GM19468 (cell line): ENCODE measurements at regions not wholly inside any gene's neighbourhood (a gene's known extent, or its start where the extent isn't known, plus 50 kb on each side); places are given as distances from the start of the nearest gene placed in this dataset.

Source experiments
- ATAC-seq: cut with Tn5 transposase; IDR thresholded peaks from one replicate; pipeline ENCODE4 v1.9.1; 2021; ENCODE audit warnings: mild to moderate bottlenecking, moderate library complexity, moderate number of reproducible peaks; ENCODE audit not compliant: unreplicated experiment; ENCODE audit errors: extremely low read depth

DNA sequence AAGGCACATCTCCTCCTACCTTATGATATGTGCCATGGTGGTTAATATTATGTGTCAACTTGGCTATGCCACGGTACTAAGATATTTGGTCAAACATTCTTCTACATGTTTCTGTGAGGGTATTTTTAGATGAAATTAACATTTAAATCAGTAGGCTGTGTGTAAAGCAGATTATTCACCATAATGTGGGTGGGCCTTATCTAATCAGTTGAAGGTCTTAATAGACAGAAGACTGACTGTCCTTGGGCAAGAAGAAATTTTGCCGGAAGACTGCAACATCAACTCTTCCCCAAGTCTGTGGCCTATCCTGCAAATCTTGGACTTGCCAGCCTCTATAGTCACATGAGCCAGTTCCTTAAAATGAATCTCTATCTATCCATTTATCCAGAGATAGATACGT lies 380.1 kb upstream of the DDI1 start:
- ATAC-seq = no peak

DNA sequence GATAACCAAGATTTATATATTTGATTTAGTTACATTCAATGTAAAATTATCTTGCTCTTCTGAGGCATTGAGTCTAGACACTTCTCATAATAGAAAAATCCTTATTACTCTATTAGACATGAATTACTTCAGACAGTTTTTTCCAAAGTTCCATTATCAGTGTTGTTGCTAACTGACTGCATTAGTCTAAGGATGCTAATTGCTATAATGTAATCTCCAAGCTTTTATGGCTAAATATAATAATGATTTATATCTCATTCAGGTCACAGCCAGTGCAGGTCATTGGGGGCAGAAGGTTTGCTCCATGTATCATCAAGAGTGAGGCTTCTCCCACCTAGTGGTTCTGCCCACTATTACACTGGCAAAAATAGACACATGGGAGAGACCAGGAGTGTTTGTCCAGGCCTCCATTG lies 377.2 kb upstream of the DDI1 start:
- no peak for ATAC-seq

DNA sequence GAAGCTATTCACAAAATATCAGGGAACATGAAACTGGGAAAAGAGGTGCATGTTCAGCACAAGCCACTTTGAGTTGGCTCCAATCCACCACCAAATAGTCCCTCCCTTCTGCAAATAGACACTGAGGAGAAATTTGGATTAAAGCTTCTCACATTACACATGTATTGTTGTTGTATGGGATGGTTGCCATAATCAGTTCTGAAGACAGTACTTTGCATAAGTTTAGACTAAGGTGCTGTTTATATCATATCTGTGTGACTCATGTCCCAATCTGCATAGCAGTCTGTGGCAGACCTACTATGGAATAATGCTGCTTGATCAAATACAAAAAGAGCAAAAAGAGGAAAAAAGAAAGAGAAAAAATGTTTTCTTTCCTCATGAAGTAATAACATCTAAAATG lies 376.7 kb upstream of the DDI1 start:
- ATAC-seq = no peak

DNA sequence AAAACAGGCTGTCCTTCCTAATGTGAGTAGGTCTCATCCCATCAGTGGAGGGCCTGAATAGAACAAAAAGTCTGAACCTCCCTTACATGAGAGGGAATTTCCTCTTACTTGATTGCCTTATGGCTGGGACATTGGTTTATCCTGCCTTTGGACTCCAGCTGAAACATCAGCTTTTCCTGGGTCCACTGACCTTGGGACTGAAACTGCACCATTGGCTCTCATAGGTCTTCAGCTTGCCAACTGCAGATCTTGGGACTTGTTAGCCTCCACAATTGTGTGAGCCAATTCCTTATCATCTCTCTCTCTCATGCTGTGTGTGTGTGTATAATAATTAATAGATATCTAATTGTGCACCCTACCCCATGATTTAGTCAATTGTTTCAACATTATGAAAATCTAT lies 375.3 kb upstream of the DDI1 start:
- no peak for ATAC-seq

DNA sequence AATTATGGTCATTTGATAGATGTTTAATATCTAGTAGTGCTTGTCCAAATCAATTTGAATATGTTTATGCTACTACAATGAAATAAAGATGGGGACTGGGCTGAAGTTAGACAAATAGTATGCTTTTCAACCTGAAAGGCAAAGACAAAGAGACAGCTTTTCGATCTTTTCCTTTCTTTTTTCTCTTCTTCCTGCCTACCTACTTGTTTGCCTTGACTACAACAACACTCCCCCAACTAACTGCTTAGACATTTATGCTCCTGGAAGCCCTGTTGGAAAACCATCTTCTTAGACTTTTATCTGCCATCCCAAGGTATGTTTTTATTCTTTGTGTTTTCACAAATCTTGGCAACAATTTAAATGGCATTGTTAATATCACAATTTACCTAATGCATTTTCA lies 374.4 kb upstream of the DDI1 start:
- ATAC-seq = no peak

DNA sequence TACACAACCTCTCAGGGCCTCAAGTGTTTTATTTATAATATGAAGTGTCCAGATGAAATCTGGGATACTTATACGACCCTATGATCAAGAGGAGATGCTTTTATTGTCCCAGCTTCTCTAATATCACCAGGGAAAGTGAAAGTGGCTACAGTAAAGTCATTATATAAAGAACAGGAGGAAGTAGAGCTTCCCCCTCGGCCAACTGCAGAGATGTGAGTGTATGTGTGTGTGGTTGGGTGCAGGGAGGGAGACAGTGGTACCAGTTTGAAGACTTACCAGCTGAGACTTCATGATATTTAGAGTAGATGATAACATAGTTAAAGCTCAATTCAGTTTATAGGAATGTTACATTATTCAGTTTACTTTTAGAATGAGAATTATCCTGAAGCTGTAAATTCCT lies 373.6 kb upstream of the DDI1 start:
- no peak for ATAC-seq

DNA sequence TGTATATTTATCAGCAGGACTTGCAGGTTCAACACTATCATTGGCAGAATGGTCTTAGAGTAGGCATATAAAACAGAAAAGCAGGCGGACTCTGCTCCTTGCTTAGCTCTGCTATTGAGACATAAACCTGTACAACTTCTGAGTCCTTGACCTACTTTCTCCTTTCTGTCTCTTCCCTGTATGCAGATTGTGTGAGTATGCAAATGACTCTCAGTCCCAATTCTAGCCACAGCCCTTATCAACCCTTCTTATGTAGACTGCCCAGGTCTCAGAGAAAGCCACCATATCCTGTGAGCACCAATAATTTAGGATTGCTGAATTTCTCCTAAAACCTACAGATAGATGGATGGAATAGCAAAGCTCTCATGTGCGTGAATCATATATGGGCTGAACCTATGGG lies 367.6 kb upstream of the DDI1 start:
- no peak for ATAC-seq

DNA sequence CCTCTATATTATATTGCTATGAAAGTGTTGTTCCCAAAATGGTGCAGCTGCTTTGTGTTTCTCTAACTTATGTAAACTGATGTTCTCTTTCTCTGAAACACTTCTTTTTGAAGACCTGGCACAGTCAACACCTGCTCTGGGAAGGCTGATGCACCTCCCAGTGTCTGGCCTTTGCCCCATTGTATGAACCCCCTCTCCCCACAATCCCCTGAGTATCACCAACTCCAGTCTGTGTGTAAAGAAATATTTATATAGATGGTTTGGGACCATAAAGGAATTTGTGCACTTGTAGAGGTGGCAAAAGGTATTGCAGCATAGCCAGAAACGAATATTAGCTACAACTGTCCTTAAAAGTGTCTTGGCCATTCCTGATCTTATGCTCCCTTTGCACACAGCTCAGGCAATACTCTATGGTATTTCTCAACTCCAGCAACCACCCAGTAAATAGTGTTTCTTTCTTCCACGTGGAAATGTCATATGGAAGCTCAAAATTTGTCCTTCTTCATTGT lies 365.2 kb upstream of the DDI1 start:
- no peak for ATAC-seq

DNA sequence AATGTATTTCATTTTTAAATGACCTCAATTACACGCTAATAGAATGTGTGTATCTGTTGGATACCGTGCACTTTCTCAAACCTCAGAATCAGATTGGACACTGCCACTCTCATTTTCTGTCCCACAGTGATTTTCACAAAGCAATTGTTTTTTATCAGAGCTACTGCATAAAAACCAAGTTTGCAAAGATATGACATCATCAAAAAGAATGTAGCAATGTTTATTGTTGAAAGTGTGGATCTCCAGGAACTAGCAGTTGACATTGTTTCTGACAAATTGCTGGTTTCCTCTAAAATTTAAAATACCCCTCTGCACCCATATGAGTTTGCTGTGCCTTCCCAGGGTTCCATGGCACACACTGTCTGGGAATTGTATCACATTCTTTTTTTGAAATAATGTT lies 362.7 kb upstream of the DDI1 start:
- ATAC-seq = no peak

DNA sequence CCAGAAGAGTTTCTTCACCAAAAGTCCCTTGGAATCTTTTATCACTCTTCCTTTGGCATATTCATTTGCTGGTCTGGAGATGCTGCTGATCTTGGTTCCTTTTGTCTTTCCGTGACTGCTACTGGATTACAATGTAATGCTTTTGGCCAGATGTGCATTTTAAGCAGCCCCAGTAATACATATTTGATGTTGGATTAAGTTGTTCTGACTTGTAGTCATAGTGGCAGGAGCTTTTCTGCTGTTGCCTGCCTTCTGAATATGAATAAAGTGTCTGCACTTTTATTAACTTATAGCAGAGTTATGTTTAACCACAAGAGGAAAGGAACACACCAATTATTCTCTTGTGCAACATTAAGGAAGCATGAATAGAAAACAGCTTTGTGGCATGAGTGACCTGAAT lies 360.0 kb upstream of the DDI1 start:
- no peak for ATAC-seq

DNA sequence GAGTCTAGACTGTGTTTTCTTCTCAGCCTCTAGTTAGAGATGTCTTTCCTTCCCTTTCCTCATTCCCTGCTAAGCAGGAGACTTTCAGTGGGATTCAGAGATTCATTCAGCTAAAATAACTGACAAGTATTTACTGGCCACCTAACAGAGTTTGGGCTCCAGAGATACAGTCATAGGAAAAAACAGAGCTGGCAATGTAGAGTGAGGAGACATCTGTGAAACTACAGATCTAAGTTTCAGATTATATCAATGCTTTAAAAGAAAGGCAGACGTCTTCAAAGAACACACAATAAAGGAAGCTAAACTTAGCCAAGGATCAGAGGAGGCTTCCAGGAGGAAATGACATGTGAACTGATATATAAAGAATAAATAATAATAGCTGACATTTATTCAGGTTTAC lies 355.6 kb upstream of the DDI1 start:
- ATAC-seq = no peak

DNA sequence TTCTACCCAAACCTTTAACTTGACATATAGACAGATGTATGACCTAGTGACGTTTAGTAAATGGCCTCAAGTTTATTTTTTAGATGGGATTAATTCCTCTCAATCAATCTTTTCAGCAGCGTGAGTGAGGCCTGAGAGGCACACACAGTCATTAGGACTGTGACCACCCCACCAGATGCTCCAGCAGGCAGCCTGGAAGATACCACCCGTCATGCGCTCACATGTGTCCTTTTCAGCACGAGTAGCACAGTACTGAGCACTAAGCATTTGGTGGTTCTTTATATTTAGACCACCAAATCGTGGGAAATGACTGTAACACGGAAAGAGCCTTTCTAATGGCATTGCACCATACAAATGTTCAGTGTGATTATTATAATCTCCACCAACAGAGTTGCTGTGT lies 354.6 kb upstream of the DDI1 start:
- no peak for ATAC-seq

DNA sequence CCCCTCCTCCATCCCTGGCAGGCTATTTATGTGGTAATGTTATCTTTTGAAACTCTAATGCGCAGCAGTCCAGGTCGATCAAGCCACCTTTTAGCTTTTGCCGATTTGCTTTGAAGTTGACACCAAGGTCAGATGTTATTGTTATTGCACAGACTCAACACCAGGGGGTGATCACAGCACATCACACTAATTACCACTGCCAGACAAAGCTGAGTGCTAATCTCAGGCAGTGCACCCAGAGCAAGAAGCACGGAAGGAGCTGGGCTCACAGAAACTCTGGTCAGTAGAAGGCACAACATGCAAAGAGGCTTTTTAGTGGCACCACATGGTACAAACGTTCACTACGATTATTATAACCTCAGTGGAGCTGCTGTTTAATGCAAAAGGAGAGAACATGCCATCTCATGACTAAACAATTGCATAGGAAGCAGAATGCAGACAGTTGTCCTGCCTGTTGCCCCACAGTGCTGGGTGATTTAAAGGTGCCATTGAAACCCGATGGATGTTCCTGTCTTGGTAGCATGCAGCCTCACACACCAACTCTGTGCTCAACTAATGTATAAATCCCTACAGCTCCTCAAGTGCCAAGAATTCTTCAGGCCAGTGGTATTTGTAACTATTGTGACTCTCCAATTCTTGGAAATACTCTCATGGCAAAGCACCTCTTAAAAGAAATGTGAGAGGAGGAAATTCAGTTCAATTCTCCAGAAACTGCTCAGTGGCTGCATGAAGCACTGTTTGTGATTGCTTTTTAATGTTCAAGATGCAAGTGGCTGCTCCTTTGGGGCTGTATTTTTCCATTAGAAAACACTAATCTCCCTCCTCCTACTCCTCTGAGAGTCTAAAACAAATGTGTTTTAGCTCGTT lies 353.9 kb upstream of the DDI1 start:
- no peak for ATAC-seq

DNA sequence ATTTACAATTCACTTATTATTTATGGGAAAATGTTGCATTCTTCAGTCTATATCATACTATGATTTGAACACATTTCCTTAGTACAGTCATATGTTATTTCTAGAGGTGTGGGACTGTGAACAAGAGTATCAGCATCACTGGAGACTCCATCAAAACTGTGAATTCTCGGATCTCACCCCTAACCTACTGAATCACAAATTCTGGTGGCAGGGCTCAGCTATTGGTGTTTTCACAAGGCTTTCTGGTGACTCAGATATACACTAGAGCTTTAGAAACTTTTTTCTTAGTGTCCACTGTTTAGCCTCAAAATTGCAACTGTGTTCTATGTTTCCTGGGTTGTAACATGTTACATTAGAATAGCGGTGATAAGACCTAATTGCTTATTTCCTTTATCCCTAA lies 352.9 kb upstream of the DDI1 start:
- ATAC-seq = no peak

DNA sequence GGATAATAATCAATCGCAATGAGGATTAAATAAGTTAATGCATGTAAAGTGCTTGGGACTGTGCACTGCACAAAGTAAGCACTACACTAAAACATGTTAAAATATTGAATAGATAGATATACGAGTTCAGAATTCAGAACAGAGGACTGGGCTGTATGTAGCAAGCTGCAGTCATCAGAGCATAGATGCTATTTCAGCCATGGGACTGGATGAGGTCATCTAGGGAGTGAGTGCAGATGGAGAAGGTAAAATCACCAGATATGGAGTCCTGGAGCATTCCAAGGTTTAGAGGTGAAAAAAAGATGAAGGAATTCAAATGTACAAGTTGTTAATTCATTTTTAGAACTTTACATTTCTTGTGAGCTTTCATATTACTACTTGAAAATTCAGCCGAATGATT lies 347.5 kb upstream of the DDI1 start:
- no peak for ATAC-seq

DNA sequence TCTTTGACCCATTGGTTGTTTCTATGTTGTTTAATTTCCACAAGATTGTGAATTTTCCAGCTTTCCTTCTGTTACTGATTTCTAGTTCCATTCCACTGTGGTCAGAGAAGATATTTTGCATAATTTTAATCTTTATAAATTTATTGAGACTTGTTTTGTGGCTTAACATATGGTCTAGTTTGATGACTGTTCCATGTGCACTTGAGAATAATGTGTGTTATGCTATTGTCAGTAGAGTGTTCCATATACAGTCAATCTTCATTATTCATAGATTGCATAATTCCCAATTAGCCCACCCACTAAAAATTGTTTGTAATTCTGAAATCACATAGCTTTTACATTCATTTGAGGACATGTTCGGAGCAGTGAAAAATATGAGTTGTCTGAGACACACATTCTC lies 346.1 kb upstream of the DDI1 start:
- ATAC-seq = no peak

DNA sequence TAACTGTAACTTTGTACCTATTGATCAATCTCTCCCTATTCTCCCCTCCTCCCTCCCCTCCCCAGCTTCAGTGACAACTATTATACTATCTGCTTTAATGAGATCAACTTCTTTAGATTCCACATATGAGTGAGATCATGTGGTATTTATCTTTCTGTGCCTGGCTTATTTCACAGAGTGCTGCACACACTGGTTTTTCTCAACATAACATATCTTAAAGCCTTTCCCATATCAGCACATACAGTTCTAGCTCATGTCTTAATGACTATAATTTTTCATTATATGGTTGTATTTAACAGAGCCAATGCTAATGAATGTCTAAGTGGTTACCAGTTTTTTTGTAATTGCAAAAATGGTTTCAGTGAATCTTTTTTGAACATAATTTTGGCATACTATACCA lies 340.3 kb upstream of the DDI1 start:
- ATAC-seq = no peak

DNA sequence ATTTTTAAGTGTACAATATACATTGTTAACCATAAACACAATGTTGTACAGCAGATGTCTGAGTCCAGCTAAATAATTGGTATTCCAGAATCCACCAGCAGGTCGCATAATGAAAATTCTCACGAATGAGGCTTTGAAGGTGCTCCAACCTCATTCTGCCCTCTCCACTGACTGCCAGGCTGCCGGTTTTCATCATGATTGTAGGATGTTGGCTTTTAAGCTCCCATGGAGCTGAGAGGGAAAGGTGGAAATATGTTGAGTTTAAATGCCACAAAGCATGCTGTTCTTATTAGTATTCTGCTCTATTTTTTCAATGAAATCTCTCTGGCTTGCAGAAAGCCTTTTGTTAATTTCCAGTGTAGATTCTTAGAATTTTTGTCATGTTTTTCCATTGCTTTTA lies 337.2 kb upstream of the DDI1 start:
- no peak for ATAC-seq

DNA sequence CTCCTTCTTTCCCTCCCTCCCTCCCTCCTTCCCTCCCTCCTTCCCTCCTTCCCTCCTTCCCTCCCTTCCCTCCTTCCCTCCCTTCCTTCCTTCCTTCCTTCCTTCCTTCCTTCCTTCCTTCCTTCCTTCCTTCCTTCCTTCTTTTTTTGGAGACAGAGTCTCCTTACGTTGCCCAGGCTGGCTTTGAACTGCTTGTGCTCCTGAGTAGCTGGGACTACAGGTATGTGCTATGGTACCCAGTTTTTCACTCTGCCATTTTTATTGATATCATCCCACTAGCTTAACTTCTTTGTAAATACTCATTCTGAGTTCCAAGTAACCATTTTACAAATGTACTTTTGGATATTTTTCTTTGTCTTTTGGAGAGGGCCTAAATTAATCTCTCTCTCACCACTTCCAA lies 336.8 kb upstream of the DDI1 start:
- ATAC-seq = no peak

DNA sequence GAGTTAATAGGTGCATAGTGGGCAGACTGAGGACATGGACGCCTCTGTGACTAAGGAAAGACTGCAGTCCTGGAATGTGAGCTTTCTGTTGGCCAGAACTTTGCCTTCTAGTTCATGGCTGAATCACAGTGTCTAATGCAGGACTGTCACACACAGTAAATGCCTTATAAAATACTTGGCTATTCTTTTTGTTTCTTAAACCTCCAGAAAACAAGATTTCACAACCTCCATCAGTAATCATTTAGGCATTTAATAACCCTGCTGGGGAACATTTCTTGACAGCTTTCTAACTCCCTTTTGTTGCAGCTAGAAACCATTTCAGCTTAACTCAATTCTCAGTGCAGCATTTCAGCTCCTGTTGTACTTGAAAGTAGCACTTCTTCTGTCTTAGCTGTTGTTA lies 335.8 kb upstream of the DDI1 start:
- ATAC-seq = no peak

DNA sequence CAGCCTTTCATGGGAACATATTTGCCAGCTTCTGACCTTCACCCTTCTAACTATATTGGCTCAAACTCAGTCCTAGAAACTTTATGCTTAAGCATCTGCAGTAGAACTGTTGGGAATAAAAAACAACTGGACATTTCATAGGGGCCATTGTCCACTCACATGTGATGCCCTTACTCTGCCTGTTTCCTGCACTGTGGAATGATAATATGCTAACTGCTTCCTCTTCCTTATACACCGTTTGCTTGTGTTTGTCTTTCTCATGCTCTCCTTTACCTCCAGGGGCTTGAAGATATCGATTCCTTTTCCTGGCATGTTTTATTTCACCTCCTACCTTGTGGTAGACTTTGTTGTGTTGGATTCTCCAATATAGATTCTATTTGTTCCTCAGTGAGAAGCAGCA lies 333.0 kb upstream of the DDI1 start:
- ATAC-seq = no peak

DNA sequence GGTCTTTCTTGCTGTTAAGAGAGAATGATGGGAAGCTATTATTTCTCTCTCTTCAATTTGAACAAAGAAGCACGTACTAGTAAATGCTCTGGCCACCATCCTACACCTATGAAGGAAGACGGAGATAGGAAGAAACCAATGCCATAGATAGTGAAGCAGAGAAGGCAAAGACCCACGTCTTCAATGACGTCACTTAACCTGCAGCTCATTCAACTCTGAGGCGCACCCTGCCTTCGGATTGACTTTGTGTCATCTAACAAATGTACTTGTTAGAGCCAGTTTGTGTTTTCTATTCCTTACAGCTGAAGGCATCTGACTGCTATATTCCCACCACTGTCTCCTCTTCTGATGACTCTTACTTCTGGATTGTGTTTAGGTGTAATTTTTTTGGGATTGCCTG lies 332.5 kb upstream of the DDI1 start:
- ATAC-seq = no peak
